PC-3 (cell line): ENCODE measurements at regions not wholly inside any gene's neighbourhood (a gene's known extent, or its start where the extent isn't known, plus 50 kb on each side); places are given as distances from the start of the nearest gene placed in this dataset.

Experiments used
- ATAC-seq: fragments of 200-7000 bp; cut with Tn5 transposase; 2 replicates; pipeline ENCODE4 v1.9.1; 2020; ENCODE audit warnings: mild to moderate bottlenecking, moderate library complexity
- BruUV-seq: library from RNA; stranded (reverse); fragments of 400-500 nt; replicated peaks from 2 replicates; lab custom pipeline; 2021; lab: Mats Ljungman, UMichigan
- CTCF ChIA-PET: fragments of 300-600 bp; sonication (Branson Sonifier 250); formaldehyde crosslinking; loops from one replicate; lab custom pipeline; 2022; ENCODE audit warnings: antibody characterized with exemption; lab: Charles Lee
- POLR2A ChIA-PET: fragments of 300-600 bp; sonication (Branson Sonifier 250); formaldehyde crosslinking; loops from one replicate; lab custom pipeline; 2022; ENCODE audit warnings: antibody characterized with exemption; ENCODE audit not compliant: unreplicated experiment; lab: Charles Lee
- DNase-seq: peaks from one replicate; pipeline ENCODE4 v3.0.0-alpha.2; 2015
- H2AFZ ChIP-seq: fragments of 300-600 bp; sonication (generic); 2 replicates; pipeline ENCODE4 v1.6.0; 2016; ENCODE audit warnings: antibody characterized with exemption, low read length
- H3F3A ChIP-seq: fragments of 300-600 bp; sonication (generic); one replicate; pipeline ENCODE4 v1.6.0; 2017; ENCODE audit warnings: antibody characterized with exemption, low read length, control low read depth, mild to moderate bottlenecking; ENCODE audit not compliant: unreplicated experiment
- H3K27ac ChIP-seq: fragments of 300-600 bp; sonication (generic); 2 replicates; pipeline ENCODE4 v1.5.1; 2016; ENCODE audit warnings: mild to moderate bottlenecking, low read length
- H3K27me3 ChIP-seq: fragments of 300-600 bp; sonication (generic); 2 replicates; pipeline ENCODE4 v1.6.1; 2016; ENCODE audit warnings: low read length, mixed read lengths
- H3K36me3 ChIP-seq: fragments of 300-600 bp; sonication (generic); 2 replicates; pipeline ENCODE4 v1.6.1; 2016; ENCODE audit warnings: low read depth, mixed run types, low read length, mixed read lengths
- H3K4me1 ChIP-seq: fragments of 300-600 bp; sonication (generic); 2 replicates; pipeline ENCODE4 v1.5.1; 2016; ENCODE audit warnings: low read length; ENCODE audit not compliant: insufficient read depth
- H3K4me2 ChIP-seq: fragments of 300-600 bp; sonication (generic); 2 replicates; pipeline ENCODE4 v1.6.0; 2016; ENCODE audit warnings: low read length
- H3K4me3 ChIP-seq: fragments of 300-600 bp; sonication (generic); 2 replicates; pipeline ENCODE4 v1.5.1; 2016; ENCODE audit warnings: mild to moderate bottlenecking, low read length, mixed read lengths
- H3K79me2 ChIP-seq: fragments of 300-600 bp; sonication (generic); 2 replicates; pipeline ENCODE4 v1.6.1; 2017; ENCODE audit warnings: low read length, mixed read lengths
- H3K9ac ChIP-seq: fragments of 300-600 bp; sonication (generic); 2 replicates; pipeline ENCODE4 v1.6.0; 2016; ENCODE audit warnings: mild to moderate bottlenecking, low read length
- H3K9me2 ChIP-seq: fragments of 300-600 bp; sonication (generic); replicated peaks from 2 replicates; pipeline ENCODE4 v1.6.1; 2016; ENCODE audit warnings: mixed run types, low read length, mixed read lengths
- H3K9me3 ChIP-seq: fragments of 300-600 bp; sonication (generic); 2 replicates; pipeline ENCODE4 v1.6.1; 2016; ENCODE audit warnings: low read length, mixed read lengths
- H4K20me1 ChIP-seq: fragments of 300-600 bp; sonication (generic); 2 replicates; pipeline ENCODE4 v1.6.1; 2016; ENCODE audit warnings: low read length, mixed read lengths
- EZH2 ChIP-seq: fragments of 300-600 bp; sonication (generic); IDR thresholded peaks from one replicate; pipeline ENCODE4 v1.6.1; 2017; ENCODE audit warnings: antibody characterized with exemption, mild to moderate bottlenecking, low read length; ENCODE audit not compliant: unreplicated experiment
- EZH2phosphoT487 ChIP-seq: fragments of 300-600 bp; sonication (generic); IDR thresholded peaks from 2 replicates; pipeline ENCODE4 v1.6.1; 2018; ENCODE audit warnings: mild to moderate bottlenecking, antibody characterized with exemption, low read length, borderline replicate concordance
- intact Hi-C: fragments of 100-400 bp; cut with micrococcal nuclease; formaldehyde crosslinking; loops from 2 replicates; pipeline ENCODE4 v1.9.0; 2023
- TF ChIP-seq, protein P1 (sequence below): fragments of 300-600 bp; sonication (generic); conservative IDR thresholded peaks from 2 replicates; pipeline ENCODE4 v1.5.1; 2017; ENCODE audit warnings: antibody characterized with exemption, low read depth, mild to moderate bottlenecking, low read length

DNA sequence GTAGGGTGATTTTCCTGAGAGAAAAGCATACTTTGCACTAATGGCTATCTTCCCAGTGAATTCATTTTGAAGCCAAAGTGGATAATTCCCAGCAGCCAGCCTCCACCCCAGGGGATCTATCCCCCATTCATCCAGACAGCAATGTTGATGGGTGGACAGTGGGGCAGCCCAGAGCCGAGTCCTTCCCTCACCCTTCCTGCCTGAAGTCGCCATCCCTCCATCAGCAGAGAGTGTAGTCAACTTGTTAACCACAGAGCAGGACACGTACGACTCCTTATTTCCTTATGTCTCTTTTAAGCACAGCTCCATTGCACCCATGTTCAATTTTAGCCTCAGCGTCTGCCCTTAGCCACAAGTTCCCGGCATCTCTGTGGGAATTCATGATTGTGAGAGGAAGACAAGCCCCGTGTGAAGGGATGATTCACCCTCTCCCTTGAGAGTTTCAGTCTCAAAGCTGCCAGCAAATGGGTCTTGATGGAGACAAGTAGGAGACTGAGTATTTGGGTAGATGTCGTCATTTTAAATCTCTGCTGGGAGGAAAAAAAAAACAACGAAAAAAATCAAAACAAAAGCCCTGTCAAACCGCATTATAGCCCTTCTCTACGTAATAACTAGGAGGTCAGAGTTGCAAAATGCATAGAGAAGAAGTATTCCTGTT, 58.3 kb upstream of the MEDAG start:
- no peak for ATAC-seq
- Histone ChIP-seq H3K9me3 (no peaks in the 10 kb centered on the region), H3F3A (no peaks in the 10 kb centered on the region), H3K9ac (no peak overlapping the region), H3K4me3 (no peak overlapping the region), H2AFZ (no peak overlapping the region), H3K36me3 (no peaks in the 10 kb centered on the region), H3K27ac (no peak overlapping the region), H3K79me2 (no peaks in the 10 kb centered on the region), H3K4me1 (no peaks in the 10 kb centered on the region), H3K9me2 (no peaks in the 10 kb centered on the region), H3K27me3 (no peaks in the 10 kb centered on the region), H3K4me2 (no peak overlapping the region), H4K20me1 (no peaks in the 10 kb centered on the region)
- no peak for DNase-seq
- BruUV-seq: no TSS peak
- POLR2A ChIA-PET: no interaction called here
- intact Hi-C loops: no loop called here
- CTCF ChIA-PET: no interaction called here
- TF ChIP-seq EZH2 (no peak), EZH2phosphoT487 (no peak)
- TF ChIP-seq, protein P1, sequence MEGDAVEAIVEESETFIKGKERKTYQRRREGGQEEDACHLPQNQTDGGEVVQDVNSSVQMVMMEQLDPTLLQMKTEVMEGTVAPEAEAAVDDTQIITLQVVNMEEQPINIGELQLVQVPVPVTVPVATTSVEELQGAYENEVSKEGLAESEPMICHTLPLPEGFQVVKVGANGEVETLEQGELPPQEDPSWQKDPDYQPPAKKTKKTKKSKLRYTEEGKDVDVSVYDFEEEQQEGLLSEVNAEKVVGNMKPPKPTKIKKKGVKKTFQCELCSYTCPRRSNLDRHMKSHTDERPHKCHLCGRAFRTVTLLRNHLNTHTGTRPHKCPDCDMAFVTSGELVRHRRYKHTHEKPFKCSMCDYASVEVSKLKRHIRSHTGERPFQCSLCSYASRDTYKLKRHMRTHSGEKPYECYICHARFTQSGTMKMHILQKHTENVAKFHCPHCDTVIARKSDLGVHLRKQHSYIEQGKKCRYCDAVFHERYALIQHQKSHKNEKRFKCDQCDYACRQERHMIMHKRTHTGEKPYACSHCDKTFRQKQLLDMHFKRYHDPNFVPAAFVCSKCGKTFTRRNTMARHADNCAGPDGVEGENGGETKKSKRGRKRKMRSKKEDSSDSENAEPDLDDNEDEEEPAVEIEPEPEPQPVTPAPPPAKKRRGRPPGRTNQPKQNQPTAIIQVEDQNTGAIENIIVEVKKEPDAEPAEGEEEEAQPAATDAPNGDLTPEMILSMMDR: no peak

DNA sequence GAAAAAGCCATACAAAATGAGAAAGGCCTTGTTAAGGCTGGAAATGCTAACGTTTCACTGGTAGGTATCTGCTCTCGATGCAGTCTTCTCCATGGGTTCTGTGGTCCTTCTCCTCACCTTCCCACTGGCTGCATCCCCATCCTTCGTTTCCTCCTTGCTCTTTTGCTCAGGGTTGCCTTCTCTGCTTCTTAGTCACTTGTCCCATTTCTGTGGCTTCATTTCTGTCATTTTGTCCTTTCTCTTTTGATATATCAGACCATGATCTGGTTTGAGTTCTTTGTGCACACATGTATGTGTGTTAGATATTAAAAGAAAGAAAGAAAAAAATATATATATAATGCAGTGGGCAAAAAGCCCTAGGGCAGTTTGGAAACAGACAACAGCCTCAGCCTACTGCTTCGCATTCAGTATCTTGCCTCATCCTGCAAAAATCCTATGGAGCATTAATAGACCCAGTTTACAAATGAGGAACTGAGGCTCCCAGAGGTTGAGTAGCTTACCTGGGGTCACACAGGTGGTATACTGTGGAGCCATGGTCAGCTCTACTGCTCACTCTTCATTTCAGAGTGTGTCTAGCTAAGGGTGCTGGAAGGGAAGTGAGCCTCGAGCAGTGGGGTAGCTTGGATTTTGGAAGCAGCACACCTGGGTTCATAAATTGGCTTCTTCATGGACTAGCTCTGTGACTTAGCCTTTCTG, 57.6 kb upstream of the MEDAG start:
- no peaks in the 10 kb centered on the region for H4K20me1 ChIP-seq
- POLR2A ChIA-PET: no interaction called here
- no TSS peak for BruUV-seq
- no peaks in the 10 kb centered on the region for H3K27me3 ChIP-seq
- no peaks in the 10 kb centered on the region for H3K36me3 ChIP-seq
- no peak overlapping the region for H2AFZ ChIP-seq
- no peak overlapping the region for H3K4me2 ChIP-seq
- H3K9me3 ChIP-seq: no peaks in the 10 kb centered on the region
- no peak for TF ChIP-seq EZH2phosphoT487
- intact Hi-C loops: no loop called here
- H3F3A ChIP-seq: no peaks in the 10 kb centered on the region
- no peak for ATAC-seq
- no peak overlapping the region for H3K9ac ChIP-seq
- H3K4me3 ChIP-seq: no peak overlapping the region
- no peak overlapping the region for H3K27ac ChIP-seq
- CTCF ChIA-PET: no interaction called here
- no peaks in the 10 kb centered on the region for H3K4me1 ChIP-seq
- no peaks in the 10 kb centered on the region for H3K79me2 ChIP-seq
- no peak for DNase-seq
- H3K9me2 ChIP-seq: no peaks in the 10 kb centered on the region

DNA sequence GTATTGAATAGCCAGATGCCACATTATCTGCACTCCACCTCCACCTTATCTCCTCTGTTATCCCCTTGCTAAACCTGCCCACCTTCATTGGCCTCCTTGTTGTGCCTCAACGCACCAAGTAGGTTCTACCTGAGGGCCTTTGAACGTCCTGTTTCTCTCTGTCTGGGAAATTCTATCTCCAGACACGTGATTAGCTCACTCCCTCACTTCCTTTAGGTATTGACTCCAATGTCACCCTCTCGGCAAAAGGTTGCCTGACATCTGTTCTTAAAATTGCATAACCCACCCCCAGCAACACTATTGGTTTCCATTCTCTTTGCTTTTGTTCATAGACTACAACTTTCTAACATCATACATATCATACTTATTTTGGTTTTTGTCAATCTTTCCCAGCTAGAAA, 56.5 kb upstream of the MEDAG start:
- ATAC-seq (no peak), DNase-seq (no peak)
- no peak overlapping the region for H3K9ac ChIP-seq
- H3K4me1 ChIP-seq: no peaks in the 10 kb centered on the region
- no peak overlapping the region for H3K4me3 ChIP-seq
- no peaks in the 10 kb centered on the region for H3F3A ChIP-seq
- ChIA-PET POLR2A (no interaction called here), CTCF (no interaction called here)
- no TSS peak for BruUV-seq
- TF ChIP-seq, protein P1: no peak
- TF ChIP-seq EZH2phosphoT487 (no peak), EZH2 (no peak)
- no peak overlapping the region for H3K4me2 ChIP-seq
- H3K9me3 ChIP-seq: no peaks in the 10 kb centered on the region
- H3K36me3 ChIP-seq: no peaks in the 10 kb centered on the region
- no peaks in the 10 kb centered on the region for H3K79me2 ChIP-seq
- no peaks in the 10 kb centered on the region for H3K9me2 ChIP-seq
- H3K27me3 ChIP-seq: no peaks in the 10 kb centered on the region
- H3K27ac ChIP-seq: no peak overlapping the region
- intact Hi-C loops: no loop called here
- no peak overlapping the region for H2AFZ ChIP-seq
- no peaks in the 10 kb centered on the region for H4K20me1 ChIP-seq
